ENCODE measurements at regions not wholly inside any gene's neighbourhood (a gene's known extent, or its start where the extent isn't known, plus 50 kb on each side); places are given as distances from the start of the nearest gene placed in this dataset.

DNA sequence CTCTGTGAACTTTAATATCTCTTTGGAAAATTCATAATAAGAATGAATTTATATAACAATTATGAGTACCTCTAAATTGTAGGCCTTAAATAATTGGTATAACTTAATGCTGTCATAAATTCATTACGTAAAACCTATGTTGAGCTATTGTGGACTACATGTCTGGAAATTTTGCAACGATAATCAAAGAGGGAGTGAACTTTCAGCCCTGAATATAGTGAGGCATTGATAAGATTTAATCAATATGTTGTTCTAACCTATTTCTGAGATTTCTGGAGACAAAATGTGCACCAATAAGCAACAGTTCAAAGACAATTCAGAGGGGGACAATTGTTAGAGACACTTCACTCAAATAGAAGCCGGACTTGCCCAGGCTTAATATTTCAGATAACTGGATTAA lies 499.4 kb downstream of the ELAVL2 start:
- no peak for DNase-seq

DNA sequence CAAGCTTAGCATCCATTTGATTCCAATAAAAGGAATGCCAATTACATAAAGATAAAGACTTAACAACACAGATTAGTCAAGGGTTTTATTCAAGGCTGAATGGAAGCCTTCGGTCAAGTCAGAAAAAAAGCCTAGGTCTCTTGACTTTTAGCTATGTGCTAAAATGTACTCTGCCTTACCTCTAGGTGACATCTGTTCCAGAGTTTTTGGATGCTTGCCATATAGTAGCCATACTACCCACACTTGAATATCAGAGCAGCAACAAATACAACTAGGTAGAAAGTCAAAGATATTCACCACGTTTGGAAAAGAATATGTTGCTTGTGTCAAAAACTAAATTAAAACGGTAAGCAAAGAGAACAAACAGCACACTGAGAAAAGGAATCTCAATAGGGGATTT lies 484.7 kb downstream of the ELAVL2 start:
- DNase-seq: no peak

- no peak for DNase-seq
These were observed 483.7 kb downstream of the ELAVL2 start for GRCh38 chr9:23342291-23342690.

GRCh38 chr9:23343226-23343625 lies 482.8 kb downstream of the ELAVL2 start:
- no peak for DNase-seq

- DNase-seq: no peak
These were observed 464.9 kb downstream of the ELAVL2 start for GRCh38 chr9:23361096-23361495.

DNA sequence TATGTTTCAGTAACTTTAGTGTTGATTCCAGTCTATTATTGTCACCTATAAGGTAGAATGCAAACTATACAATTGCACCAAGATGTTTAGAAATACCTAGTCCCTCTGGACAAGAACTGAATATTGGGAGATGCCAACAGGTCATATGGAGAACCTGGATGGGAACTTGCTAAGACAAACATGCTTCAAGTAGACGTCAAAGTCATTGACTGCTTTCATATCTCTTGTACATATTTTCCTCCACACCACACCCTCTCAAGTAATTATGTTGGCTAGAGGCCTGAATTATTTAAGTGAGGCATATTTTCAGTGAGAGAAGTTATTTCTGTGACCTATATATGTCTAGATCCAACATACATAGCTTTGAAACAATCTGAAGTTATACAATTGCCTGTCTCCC lies 453.3 kb downstream of the ELAVL2 start:
- DNase-seq: no peak

- DNase-seq: no peak
These were observed 450.5 kb downstream of the ELAVL2 start for GRCh38 chr9:23375511-23375910.

GRCh38 chr9:23379842-23380241 lies 446.2 kb downstream of the ELAVL2 start:
- no peak for DNase-seq

GRCh38 chr9:23380821-23381220 lies 445.2 kb downstream of the ELAVL2 start:
- no peak for DNase-seq

DNA sequence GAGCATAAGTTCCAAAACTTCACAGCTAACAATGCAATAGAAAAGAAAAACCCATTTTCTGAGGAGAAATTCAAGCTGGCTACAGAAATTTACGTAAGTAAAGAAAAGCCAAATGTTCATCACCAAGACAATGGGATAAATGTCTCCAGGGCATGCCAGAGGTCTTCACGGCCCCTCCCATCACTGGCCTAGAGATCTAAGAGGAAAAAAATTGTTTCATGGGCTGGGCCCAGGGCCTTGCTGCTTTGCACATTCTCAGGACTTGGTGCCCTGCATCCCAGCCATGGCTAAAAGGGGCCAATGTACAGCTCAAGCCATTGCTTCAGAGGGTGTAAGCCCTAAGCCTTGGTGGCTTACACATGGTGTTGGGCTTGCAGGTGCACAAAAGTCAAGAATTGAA lies 443.6 kb downstream of the ELAVL2 start:
- no peak for DNase-seq

- no peak for DNase-seq
These were observed 431.9 kb downstream of the ELAVL2 start for GRCh38 chr9:23394189-23394588.

DNA sequence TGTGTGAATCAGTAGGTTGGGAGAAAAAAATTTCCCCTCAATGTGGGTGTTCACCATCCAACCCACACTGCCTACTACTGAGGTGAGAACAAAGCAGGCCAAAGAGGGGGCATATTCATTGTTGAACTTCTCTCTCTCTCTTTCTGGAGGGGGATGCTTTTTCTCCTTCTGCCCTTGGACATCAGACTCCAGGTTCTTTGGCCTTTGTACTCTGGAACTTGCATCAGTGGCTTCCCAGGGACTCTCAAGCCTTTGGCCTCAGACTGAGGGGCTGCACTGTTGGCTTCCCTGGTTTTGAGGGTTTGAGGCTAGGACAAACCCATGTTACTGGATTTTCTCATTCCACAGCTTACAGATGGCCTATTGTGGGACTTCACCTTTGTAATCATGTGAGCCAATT lies 417.2 kb downstream of the ELAVL2 start:
- DNase-seq: no peak

DNA sequence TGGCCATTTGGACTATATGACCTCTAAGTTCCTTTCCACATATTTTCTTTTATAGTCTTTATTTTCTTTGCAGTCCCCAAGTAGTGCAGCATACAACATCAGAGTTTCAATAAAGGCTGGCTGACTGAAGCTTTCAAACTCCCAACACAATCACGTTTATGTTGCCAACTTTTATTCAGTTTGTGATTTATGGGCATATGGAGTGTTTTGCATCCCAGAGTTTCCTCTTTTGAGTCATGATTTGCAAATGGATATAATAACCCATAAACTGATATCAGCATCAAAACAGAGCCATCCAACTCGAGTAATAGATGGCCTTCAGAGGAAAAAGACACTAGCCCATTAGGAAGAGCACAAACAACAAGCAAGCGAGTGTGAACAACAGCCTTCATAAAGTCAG lies 414.0 kb downstream of the ELAVL2 start:
- DNase-seq: no peak

GRCh38 chr9:23412458-23412857 lies 413.6 kb downstream of the ELAVL2 start:
- DNase-seq: no peak

DNA sequence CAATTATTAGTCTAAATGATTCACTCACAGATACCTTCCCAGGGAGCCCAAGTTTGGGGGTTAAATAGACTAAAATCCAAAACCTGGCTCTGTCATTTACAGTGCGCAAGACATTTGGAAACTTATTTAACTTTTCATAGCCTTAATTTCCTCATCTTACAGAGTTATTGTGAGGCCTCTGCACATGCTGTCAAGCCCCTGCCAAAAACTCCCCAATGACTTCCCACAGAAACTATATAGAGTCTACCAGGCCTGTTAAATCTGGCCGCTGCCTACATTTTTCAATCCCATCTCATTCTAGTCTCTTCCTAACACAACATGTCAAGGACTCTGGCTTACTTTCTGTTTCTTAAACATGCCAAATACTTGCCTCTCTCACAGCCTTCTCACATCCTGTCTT lies 412.5 kb downstream of the ELAVL2 start:
- no peak for DNase-seq

DNA sequence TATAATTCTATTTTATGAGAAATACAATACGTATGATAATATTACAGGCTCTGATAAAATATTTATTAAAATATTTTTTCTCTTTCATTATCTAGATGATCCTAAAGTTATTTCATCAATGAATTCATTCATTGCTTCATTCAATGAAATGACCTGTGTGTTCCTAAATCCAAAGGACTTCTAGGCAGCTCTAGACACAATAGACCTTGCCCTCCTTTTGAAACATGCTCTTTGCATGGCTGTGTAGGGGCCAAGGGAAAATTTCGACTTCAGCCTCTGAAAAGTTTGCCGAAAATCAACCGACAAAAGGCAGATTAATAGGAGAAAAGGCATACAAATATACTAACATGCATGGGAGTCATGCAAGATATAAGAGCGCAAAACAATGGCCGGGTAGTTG lies 402.0 kb downstream of the ELAVL2 start:
- no peak for DNase-seq

DNA sequence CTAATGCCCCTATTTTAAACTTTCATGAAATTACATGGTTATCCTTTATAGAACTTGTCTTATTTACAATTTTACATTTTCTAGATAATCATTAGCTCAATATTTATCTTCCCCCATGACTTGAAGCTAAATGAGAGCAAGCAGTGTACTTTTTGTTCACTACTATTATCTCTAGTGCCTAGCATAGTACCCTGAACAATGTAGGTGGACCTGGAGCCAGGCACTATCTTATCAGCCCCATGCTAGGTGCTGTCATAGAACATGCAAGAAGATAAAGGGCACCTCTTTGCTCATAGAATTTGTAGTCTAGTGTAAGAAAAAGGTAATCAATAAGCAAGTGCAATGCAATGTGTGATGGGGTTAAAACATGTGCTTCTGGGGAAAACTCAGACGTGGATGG lies 399.9 kb downstream of the ELAVL2 start:
- DNase-seq: no peak

DNA sequence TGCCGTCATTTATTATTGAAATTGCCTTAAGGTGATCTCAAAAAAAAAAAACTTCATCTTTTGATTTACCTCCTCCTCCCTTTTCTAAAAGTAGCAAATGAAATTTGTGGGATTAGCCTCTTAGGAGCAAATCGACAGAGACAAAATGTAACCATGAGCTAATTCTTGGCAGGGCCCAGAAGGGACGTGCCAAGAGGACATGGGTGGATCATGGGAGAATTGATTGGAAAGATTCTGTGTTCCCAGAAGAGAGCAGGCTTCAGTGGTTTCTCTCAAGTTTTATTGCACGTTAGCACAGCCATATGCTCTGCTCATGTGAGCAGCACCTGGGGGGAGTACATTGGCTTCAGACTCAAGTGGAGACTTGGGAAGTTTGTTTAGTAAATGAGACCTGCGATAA lies 394.6 kb downstream of the ELAVL2 start:
- DNase-seq: no peak

DNA sequence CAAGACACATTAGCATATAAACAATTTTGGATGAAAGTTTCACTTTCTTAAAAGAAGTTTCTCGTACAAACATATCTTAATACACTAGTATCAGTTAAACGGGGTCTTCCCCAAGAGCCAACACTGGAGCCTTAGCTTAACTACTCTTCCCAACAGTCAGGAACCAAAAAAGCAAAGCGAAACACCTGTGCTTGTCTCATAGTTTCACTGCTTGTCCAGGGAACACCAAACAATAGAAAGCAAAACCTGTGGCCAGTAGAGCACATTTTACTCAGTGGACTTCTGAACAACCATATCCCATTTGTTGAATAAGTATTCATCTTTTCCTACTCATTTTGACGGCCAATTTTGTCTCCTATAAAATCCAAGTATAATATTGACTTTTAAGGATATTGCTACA lies 391.4 kb downstream of the ELAVL2 start:
- DNase-seq: no peak

DNA sequence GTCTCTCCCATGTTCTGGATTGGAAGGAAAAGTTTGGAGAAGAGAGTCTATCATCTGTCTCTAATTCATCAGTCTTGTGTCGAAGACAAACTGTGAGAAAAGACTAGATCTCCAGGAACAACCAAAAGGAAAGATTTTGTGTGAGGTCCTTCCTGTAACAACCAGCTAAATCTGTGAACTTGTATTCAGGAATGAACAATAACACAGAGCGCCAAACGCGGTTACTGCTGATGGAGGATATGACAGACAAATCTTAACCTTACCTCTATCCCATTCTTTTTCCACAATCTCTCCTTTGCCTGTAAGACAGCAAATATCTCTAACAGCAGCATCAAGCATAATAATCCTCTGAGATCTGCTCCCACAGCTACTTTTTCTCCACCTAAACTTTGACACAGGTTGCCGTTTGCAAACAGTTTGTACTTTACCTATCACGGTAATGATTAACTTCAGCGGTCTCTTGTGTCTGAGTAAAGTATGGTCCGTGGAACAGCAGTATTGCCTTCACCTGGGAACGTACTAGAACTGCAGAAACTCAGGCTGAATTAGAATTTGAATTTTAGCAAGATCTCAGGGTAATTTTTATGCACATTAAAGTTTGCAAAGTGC lies 387.6 kb downstream of the ELAVL2 start:
- no peak for DNase-seq

DNA sequence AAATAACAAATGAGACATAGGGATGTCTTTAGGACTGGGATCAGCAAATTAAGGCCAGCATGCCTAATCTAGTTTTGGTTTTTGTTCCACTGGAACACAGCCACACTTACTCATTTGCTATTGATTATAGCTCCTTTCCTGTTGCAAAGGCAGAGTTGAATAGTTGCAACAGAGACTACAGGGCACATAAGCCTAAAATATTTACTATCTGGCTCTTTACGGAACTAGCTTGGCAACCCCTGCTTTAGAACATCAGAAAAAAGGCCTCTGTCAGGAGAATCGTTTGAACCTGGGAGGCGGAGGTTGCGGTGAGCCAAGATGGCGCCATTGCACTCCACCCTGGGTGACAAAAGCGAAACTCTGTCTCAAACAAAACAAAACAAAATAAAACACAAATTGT lies 384.8 kb downstream of the ELAVL2 start:
- no peak for DNase-seq

- no peak for DNase-seq
These were observed 381.4 kb downstream of the ELAVL2 start for GRCh38 chr9:23444658-23445057.

GRCh38 chr9:23447166-23447565 lies 378.9 kb downstream of the ELAVL2 start:
- DNase-seq: no peak

GRCh38 chr9:23447944-23448343 lies 378.1 kb downstream of the ELAVL2 start:
- no peak for DNase-seq

DNA sequence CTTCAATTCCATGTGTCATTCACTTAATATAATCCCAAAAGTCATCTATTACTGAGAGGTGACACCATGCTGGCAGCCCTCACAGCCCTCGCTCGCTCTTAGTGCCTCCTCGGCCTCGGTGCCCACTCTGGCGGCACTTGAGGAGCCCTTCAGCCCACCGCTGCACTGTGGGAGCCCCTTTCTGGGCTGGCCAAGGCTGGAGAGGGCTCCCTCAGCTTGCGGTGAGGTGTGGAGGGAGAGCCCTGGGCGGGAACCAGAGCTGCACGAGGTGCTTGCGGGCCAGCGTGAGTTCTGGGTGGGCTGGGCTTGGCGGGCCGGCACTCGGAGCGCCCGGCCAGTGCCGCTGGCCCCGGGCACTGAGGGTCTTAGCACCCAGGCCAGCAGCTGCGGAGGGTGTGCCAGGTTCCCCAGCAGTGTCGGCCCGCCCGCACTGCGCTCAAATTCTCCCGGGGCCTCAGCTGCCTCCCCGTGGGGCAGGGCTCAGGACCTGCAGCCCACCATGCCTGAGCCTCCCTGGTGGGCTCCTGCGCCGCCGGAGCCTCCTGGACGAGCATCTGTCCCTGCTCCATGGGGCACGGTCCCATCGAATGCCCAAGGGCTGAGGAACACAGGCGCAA lies 374.1 kb downstream of the ELAVL2 start:
- DNase-seq: no peak
